ENCODE measurements at regions not wholly inside any gene's neighbourhood (a gene's known extent, or its start where the extent isn't known, plus 50 kb on each side); places are given as distances from the start of the nearest gene placed in this dataset.
A peak's percentile ranks its signal among the peaks of the same experiment; 100 is the strongest.
"Not testable (repeated sequence)": the region's sequence is repeated elsewhere in the genome, so short reads cannot be mapped to it uniquely, and the experiment has no call there.

DNA sequence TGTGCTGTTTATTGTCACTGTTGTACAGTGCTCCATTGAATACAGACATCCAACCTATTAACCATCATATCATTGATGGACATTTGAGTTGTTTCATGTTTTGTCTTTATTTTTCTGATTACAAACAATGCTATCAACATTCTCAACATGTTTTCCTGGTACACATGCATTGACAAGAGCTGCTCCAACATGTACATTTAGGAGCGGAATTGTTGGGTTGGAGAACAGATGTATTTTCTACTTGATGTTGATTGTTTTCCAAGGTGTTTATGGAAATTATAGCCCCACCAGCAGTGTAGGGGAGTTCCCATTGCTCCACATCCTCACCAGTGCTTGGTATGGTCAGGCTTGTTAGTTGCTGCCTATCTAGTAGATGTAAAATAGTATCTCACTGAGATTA lies 204.1 kb upstream of the CLINT1 start:
- no peak for DNase-seq

DNA sequence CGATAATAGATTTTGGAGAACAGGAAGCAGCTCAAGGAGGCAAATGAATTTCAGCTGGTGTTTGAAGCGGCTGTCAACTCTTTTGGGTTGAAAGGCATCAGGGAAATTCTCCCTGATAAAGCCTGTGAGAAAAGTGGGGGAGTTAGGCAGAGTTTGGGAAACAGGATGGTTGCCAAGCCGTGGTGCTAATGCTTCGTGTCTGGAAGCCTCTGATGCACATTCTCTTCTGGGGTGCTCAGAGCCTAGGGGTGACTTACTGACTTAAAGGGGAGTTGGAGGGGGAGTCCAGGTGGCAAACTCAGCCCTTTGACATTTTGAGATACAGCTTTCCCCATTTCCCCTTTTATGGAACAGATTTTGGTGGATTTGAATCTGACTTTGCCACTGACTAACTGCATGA lies 202.5 kb upstream of the CLINT1 start:
- no peak for DNase-seq

DNA sequence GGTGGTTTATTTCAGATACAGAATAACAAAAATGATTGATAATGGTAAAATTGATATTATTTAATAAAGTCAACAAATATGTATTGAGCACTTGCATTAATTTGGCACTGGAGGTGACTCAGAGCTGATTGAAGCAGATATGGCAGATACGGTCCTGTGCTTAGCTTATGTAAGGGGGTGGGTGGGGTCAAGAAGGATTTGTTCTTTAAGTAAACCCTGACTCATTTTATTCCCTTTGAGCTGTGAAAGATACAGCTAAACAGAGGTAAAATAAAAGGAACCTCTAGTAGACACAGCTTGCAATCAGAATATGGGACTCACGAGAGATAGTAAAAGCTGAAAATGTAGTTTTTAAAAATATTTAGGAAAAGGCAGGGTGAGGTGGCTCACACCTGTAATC lies 201.3 kb upstream of the CLINT1 start:
- no peak for DNase-seq

DNA sequence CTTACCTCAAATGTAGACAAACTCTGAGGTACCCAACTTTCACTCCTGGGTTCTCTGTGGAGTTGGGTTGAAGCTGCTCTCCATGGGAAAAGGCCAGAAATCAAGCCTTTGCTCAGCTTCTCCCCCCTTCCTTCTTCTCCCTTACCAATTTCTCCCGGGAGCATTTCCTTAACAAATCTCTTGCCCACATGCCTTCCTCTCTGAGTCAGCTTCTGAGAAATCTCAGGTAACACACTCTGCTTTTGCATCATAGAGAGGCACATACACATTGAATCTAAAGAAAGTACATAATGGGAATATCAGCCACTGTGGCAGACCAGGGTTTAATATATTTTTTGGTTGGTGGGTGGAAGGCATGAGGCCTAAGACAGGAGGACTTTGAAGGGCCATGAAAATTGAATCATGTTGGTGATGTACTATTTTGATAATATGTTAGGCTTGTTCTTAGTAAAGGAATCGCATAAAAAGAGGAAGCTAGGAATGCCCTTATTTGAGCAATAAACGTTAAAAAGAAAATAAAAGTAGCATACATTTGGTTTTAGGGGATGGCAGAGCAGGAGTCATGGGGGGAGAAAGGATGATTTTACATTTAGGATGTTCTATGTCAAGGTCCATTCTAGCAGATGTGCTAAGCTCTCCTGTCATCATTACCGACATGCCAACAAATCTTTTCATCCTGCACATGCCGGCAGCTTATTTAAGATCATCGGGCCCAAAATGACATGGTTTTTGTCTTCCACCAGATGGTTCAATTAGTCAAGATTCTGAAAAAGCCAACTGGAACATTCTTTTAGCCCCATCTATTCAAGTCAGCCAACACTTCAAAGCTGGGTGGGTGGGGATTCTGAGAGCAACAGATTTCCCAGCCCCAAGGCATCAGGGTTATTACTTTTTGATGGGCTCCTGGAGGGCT lies 199.5 kb upstream of the CLINT1 start:
- DNase-seq, result no peak

DNA sequence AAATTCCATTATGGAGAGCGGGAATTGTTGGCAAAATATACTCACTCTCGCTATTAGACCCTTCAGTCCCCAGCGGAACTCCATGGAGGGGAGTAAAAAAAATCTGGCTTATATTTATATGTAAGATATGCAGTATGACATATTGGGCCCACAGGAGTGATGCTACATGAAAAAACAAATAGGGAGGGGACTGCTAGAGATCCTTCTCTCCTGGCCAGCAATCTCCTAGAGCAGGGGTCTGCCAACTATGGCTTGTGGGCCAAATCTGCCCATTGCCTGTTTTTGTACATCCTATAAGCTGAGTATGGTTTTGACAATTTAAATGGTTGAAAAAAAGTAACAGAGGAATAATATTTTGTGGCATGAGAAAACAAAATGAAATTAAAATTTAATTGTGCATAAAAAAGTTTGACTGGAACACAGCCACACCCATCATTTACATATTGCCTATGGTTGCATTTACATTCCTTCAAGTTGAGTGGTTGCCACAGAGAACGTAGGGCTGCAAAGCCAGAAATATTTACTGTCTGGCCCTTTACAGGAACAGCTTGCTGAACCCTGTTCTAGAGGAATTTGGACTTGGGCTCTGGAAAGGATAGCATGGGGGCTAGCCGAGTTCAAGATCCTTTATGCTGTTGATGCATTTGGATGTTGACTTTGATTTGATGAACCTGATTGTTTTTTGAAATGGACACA lies 197.3 kb upstream of the CLINT1 start:
- DNase-seq, result no peak

DNA sequence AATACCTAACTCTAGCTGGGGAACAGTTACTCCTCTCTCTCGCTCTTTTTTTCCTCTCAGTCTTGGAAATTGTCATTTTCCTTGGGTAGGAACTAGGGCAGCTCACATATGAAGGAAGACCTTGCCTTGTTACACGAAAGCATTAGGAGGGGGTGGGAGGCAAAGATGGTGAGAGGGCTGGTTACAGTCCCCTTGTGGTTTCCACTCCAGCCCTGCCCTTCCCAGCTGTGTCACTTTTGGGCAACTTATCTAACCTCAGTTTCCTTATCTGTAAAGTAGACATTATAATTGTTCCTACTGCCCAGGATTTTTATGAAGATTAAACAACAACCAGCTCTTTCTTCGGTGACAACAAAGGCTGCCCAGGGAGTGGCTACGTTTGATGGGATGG lies 196.2 kb upstream of the CLINT1 start:
- DNase-seq, result no peak

DNA sequence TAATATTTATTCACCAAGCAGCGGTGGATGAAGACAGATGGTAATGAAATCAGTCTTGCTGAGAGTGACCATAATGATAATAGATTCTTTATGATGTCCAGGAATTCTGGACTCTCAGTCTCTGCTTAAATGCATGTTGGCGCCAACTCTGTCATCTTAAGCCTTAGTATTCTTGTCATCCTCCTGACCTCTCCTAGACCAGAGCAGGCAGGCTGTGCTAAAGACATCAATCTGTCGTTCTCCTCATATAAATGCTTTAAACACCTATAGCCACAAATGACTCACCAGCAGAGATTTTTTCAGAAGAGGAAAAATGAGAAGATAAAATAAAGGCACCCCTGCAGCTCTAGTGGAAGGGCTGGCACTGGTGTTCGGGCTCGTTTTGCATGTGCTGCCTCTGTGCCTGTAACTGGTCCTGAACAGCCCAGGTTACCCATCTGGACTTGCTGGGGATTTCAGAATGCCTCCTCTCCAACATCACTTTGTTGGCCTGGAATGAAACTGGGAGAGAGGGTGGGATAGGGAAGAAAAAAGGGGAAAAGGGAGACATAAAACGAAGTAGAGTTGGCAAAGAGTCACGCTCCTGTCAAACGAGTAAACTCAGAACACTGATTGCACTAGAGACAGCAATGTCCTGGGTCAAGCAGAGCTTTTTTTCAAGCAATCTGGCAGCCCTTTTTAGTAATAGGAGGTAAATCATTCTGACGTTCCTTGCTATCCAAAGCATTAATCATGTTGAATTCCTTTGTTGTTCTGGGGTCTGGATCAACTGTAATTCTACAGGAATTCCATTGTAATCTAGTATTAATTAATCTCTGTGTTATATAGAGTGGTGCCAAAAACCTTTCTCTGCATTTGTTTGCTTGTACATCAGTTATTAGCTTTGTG lies 195.5 kb upstream of the CLINT1 start:
- DNase-seq, result peak; percentile 28

DNA sequence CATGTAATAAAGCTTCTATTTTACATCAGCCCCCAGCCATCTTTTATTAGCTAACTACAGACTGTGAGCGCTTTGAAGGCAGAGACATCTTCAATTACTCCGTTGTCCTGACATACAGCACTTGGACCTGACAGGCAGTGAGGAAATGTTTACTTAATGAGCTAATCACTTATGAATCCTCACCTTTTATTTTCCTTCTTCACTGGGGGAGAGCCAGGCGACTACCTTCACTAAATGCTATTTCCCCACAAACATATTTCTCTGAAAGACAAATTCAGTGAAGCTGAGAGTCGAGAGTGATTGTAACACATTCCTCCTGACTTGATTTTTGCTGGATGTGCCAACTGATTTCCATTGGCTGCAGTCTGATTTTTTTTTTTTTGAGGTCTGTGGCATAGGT lies 192.1 kb upstream of the CLINT1 start:
- no peak for DNase-seq

DNA sequence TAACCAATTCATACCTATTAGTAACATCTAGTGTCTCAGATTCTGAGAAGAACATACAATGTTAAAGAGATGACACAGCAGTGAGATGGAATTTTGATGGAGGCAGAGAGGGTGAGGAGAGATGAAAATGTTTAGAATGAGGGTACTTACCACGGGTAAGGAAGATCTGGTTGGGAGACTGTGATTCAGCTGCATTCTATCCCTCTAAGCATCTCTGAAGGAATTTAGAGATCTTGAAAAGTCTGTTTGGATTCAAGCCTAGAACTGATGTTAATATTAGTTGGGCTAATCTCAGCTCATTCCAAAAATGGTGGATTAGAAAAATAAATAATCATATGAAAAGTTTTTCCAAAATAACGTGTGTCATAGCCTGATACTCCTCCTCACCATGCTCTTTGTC lies 191.5 kb upstream of the CLINT1 start:
- no peak for DNase-seq

DNA sequence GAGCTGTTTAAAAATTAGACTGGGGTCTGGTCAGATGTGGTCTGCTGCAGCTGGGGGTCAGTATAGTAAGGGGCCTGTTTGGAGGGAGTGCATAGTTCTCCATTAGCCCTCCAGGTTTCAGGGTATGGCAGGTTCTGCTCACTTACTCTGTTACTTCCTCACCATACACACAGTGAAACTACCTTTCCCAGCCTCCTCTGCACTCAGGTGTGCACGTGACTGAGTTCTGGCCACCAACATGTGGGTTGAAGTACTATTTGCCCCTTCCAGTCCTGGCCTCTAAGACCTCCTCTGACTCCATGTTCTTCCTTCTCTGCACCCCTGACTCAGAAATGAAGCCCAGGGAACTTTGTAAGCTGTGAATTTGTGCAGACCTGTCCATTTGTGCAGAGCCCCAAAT lies 190.5 kb upstream of the CLINT1 start:
- no peak for DNase-seq

DNA sequence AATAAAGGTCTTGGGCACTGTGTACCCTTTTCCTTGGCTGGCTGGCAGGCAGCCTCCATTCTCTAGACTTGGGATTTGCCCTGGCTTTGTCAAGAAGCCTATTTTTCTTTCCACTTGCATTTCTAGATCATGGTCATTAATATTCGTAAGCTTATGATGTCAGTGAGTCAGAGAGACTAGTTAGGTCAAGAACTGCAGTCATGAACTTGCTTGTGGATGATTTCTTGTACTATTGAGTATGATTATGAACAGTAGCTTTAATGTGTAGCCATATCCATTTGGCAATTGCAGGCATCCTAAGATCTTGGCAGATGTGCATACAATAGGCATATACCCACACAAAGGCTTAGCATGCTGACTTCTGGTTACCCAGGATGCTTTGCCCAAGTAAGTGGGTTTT lies 186.8 kb upstream of the CLINT1 start:
- no peak for DNase-seq

DNA sequence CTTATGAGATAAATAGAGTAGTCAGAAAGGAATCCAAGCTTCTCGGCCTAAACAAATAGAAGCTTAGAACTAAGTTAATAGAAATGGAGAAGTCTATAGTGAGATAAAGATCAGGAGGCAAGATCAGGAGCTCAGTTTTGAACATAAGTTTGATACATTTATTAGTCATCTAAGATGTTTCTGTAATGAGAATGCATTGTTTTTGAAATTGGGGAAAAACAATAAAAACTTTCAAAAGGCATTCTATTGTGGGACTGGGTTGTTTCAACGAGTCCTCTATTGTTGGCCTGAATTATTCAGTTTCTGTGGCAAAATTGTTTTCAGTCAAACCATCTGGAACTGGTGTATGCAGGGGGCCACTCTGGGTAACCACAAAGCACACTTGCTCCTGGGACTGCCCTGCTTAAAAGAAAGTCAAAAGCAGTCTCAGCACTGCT lies 181.0 kb upstream of the CLINT1 start:
- DNase-seq, result no peak

DNA sequence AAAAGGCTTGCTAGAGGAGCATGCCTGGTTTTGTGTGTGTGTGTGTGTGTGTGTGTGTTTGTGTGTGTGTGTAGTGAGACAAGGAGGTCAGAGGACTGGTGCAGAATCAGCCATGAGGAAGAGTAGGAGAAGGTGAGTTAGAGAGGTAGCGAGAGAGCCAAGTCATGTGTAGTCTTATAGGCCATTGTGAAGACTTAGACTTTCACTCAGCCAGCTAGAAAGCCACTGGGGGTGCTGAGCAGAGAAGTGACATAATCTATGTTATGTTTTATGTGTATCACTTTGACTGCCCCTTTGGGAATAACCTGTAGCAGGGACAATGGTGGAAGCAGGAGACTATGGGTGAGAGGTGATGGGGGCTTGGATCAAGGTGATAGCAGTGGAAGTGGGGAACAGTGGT lies 180.5 kb upstream of the CLINT1 start:
- no peak for DNase-seq

DNA sequence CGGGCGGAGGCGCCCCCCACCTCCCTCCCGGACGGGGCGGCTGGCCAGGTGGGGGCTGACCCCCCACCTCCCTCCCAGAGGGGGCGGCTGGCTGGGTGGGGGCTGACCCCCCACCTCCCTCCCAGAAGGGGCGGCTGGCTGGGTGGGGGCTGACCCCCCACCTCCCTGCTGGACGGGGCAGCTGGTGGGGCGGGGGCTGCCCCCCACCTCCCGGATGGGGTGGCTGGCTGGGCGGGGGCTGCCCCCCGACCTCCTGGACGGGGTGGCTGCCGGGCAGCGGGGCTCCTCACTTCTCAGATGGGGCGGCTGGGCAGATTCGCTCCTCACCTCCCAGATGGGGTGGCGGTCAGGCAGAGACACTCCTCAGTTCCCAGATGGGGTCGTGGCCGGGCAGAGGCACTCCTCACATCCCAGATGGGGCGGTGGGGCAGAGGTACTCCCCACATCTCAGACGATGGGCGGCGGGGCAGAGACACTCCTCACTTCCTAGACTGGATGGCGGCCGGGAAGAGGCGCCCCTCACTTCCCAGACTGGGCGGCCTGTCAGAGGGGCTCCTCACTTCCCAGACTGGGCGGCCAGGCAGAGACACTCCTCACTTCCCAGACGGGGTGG lies 178.1 kb upstream of the CLINT1 start:
- not testable (repeated sequence) for DNase-seq

DNA sequence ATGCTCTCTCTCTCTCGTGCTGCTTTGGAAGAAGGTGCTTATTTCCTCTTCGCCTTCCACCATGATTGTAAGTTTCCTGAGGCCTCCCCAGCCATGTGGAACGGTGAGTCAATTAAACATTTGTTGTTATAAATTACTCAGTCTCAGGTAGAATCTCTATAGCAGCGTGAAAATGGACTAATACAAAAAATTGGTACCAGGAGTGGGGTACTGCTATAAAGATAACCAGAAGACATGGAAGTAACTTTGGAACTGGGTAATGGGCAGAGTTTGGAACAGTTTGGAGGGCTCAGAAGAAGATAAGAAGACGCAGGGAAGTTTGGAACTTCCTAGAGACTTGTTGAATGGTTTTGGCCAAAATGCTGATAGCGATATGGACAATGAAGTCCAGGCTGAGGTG lies 175.6 kb upstream of the CLINT1 start:
- DNase-seq, result not testable (repeated sequence)

DNA sequence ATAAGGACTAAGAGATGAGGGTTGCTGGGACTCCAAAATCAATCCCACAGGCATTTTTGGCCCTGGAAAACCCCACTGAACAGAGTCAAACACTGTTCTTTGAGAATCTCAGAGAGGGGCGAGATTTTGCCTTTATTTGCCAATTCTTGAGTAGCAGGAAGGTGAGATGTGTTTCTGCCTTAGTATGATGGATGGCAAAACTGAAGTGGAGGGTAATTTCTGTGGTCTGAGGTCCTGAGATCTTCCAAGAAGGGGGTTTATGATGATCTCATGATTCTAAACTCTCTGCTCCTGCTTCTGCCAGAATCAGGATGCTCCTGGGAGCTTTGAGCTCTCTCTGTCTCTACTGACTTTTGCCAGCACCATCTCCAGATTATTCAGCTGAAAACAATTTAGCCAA lies 174.8 kb upstream of the CLINT1 start:
- DNase-seq, result no peak

DNA sequence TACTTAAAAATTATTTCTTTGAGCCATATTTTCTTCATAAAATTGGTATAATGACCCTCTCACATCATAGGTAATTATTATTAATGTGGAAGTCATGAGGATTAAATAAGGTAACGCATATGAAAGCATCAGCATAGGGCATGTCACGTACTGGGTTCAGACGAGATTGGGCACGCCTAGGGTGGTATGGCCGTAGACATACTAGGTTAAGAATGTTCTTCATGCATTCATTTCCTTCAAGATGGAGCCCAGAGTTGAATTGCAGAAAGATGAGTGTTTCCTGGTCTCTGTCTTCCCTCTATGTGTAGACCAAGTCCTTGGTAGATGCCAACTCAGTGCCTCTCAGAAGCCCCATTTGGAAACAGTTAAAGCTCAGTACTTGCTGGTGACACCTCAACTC lies 174.1 kb upstream of the CLINT1 start:
- DNase-seq, result no peak

DNA sequence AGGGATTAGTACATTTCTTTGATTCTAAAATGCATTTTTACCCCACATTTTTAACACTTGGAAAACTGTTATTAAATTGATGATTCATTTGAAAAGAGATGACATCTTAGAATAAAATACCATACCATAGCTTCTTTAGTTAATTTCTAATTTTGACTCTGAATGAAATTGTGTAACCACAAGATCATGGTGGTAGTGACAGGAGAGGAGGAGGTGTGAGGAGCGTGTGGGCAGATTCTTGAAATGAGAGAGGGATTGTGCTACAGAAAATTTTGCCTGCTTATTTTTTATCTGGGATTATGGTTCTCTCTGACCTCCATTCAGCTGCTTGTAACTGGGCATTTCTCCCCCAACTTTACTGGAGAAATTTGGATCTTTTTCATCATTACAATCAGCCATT lies 173.3 kb upstream of the CLINT1 start:
- no peak for DNase-seq

DNA sequence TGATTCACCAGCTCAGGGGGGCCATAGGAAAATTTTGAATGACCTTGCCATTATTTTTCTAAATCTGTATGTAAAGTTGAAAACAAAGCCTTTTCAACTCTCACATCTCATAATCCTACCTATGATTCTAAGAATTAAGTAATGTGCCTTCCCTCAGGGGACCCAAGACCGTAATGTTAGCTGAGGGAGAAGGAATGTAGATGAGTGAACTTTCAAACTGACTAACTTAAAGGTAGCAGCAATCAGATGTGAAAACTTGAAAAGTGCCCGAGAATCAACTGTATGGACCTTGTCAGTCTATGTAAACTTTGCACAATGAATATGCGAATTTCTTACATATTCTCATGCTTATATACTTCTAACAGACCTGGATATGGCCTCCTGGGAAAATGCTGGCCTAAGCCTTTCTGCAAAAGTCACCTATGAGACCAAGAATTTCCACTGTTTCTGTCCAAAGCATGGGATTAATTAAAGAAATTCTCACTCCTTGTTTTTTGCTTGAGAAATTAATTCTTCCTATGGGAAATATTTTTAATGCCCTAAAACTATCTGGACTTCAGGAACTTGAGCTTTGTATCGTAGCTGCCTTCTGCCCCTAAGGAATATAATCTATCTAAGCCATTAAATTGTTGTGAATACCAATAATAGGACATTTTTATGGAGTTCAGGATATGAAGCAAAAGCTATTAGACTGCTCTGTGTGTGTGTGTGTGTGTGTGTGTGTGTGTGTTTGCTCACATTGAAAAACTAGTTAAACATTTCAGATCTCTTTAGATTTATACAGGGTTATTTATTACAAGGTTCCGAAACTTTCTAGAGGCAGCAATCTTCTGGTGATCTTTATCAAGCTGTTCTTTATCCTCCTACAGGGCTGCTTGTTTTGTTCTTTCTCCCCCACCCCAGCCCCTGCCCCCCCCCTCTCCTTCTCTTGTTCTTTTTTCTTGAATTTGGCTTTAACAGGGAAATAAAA lies 169.1 kb upstream of the CLINT1 start:
- DNase-seq, result no peak

DNA sequence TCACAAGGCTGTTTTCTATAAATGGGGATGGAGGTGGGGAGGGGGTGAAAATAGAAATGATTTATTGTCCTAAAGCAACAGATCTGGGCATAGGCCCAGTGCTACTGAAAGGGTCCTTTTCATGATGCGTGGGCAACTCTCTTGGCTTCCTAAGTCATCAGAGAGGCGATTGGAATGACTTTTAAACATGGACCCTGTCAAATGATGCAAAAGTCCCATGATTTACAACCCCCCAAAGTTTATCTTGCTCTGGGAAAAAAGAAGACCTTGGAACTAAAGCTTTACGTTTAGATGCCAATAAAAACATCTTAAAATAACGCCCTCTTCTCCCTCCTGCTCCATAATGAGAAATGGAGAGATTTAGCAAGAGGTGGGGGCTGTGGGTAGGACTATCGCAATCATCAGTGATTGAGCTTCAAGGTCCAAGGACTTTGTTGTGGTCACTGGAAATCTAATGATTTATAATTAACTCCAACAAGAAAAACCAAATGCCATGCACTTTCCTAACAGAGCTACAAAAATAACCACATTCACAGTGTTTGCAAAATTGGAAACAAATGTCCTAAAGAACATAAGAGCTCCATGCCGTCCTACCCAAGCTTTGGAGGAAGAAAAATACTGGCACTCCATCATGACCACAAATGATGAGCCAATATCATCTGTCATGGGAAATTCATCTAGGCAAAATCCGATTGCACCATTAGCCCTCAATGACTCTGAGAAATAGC lies 167.5 kb upstream of the CLINT1 start:
- DNase-seq, result no peak
